ENCODE measurements at regions not wholly inside any gene's neighbourhood (a gene's known extent, or its start where the extent isn't known, plus 50 kb on each side); places are given as distances from the start of the nearest gene placed in this dataset.
"Not testable (repeated sequence)": the region's sequence is repeated elsewhere in the genome, so short reads cannot be mapped to it uniquely, and the experiment has no call there.

DNA sequence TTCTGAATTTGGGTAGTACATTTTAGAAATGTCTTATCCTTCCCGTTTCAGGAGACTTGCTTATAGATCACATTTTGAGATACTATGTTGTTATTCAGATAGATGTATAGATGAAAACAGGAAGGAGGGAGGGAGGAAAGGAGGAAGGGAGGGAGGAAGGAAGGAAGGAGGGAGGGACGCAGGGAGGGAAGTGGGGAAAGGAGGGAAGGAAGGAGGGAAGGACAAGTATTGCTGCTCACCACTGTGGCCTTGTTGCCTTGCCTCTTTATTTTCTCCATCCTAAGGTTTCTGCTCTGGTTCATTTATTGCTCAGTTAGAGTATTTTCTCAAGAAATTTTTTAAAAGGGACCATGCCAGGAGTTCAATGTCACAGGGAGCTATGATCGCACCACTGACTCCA is 134.3 kb downstream of the LTN1 start:
- no peak for DNase-seq (ENCODE audit: low read depth)
- TF ChIP-seq, protein P1, sequence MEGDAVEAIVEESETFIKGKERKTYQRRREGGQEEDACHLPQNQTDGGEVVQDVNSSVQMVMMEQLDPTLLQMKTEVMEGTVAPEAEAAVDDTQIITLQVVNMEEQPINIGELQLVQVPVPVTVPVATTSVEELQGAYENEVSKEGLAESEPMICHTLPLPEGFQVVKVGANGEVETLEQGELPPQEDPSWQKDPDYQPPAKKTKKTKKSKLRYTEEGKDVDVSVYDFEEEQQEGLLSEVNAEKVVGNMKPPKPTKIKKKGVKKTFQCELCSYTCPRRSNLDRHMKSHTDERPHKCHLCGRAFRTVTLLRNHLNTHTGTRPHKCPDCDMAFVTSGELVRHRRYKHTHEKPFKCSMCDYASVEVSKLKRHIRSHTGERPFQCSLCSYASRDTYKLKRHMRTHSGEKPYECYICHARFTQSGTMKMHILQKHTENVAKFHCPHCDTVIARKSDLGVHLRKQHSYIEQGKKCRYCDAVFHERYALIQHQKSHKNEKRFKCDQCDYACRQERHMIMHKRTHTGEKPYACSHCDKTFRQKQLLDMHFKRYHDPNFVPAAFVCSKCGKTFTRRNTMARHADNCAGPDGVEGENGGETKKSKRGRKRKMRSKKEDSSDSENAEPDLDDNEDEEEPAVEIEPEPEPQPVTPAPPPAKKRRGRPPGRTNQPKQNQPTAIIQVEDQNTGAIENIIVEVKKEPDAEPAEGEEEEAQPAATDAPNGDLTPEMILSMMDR (IDR thresholded peaks at IDR 0.05; ENCODE audit: low read depth, low read length, missing control alignments): no peak
- in situ Hi-C loops (cut with HindIII; ENCODE audit: low sequenced_read_pairs): no loop called here
- H3K4me3 ChIP-seq (ENCODE audit: low read depth, low read length): no peak overlapping the region

DNA sequence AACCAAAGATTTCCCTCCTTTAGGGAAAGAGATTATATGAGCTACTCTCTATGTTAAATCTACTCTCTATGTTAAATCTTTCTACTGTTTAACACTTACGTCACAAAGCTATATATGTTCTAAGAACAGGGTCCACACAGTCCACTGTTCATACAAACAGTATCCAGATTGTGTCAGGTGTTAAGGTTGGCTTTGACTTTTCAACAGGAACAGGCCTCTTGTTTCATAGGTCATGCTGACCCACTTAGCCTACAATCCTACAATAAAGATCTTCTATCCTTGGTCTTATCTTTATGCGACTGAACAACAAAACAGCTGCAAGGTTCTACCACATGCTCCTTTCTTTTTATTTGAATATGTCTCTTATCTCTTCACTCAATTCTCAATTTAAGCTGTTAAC is 134.9 kb downstream of the LTN1 start:
- H3K4me3 ChIP-seq (ENCODE audit: low read depth, low read length): no peak overlapping the region
- no peak for DNase-seq (ENCODE audit: low read depth)
- in situ Hi-C loops (cut with HindIII; ENCODE audit: low sequenced_read_pairs): no loop called here
- TF ChIP-seq, protein P1 (IDR thresholded peaks at IDR 0.05; ENCODE audit: low read depth, low read length, missing control alignments): no peak

DNA sequence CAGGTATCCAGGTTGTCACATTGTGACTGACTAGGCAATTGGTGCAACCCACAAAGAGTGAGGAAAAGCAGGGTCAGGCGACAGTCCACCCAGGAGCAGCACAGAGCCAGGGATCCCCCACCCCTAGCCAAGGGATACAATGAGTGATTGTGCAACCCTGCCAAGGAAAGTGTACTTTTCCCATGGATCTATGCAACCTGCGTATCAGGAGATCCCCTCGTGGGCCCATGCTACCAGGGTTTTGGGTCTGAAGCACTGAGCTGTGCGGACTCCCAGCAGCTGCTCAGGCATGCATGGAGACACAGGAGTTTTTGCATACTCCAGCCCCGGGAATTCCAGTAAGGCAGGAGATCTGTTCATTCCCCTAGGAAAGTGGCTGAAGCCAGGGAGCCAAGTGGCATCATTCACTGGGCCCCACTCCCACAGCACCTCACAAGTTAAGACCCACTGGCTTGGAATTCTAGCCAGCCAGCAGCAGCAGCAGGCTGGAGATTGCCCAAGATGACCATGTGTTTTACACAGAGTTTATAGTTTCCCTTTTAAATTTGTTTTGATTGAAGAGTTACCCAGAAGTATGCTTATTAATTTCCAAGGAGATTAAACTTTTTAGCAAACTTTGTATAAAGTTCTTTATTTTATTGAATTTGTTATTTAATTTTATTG is 136.0 kb downstream of the LTN1 start:
- H3K4me3 ChIP-seq (ENCODE audit: low read depth, low read length): no peak overlapping the region
- in situ Hi-C loops (cut with HindIII; ENCODE audit: low sequenced_read_pairs): no loop called here
- no peak for DNase-seq (ENCODE audit: low read depth)
- TF ChIP-seq, protein P1 (IDR thresholded peaks at IDR 0.05; ENCODE audit: low read depth, low read length, missing control alignments): no peak

DNA sequence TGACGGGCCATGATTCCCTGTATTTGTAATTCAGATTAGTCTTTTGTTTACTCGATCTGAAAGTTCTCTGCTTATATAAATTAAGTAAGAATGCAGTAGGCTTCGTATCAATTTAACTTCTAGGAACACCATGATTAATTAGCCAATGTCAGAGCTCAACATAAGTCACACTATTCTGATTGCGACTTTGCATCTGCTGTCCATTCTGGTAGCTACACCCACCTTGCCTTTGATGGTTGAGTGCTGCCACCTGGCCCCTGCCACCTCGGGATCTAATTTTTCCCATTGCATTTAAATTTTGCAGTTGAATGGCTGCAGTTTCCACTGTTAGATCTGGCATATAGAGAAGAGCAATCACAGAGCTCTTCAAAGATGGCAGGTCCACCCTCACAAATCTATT is 140.0 kb downstream of the LTN1 start:
- DNase-seq (ENCODE audit: low read depth): no peak
- TF ChIP-seq, protein P1 (IDR thresholded peaks at IDR 0.05; ENCODE audit: low read depth, low read length, missing control alignments): no peak
- no peak overlapping the region for H3K4me3 ChIP-seq (ENCODE audit: low read depth, low read length)
- in situ Hi-C loops (cut with HindIII; ENCODE audit: low sequenced_read_pairs): no loop called here

DNA sequence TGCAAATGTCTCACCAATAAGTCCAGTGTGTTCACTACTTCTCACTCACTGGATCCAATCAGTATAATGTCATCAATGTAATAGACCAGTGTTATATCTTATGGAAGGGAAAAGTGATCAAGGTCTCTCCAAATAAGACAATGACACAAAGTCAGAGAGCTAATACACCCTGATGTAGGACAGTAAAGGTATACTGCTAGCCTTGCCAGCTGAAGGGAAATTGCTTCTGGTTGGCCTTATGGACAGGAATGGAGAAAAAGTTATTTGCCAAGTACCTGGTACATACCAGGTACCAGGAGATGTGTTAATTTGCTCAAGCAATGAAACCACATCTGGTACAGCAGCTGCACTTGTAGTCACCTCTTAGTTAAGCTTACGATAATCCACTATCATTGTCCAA is 141.0 kb downstream of the LTN1 start:
- no peak overlapping the region for H3K4me3 ChIP-seq (ENCODE audit: low read depth, low read length)
- TF ChIP-seq, protein P1 (IDR thresholded peaks at IDR 0.05; ENCODE audit: low read depth, low read length, missing control alignments): no peak
- in situ Hi-C loops (cut with HindIII; ENCODE audit: low sequenced_read_pairs): no loop called here
- no peak for DNase-seq (ENCODE audit: low read depth)

DNA sequence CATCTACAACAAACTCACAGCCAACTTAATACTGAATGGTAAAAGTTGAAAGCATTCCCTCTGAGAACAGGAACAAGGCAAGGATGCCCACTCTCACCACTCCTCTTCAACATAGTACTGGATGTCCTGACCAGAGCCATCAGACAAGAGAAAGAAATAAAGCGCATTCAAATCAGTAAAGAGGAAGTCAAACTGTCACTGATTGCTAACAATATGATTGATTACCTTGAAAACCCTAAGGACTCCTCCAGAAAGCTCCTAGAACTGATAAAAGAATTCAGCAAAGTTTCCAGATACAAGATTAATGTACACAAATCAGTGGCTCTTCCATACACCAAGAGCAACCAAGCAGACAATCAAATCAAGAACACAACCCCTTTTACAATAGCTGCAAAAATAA is 153.4 kb downstream of the LTN1 start:
- in situ Hi-C loops (cut with HindIII; ENCODE audit: low sequenced_read_pairs); DNase-seq (ENCODE audit: low read depth); H3K4me3 ChIP-seq (ENCODE audit: low read depth, low read length): not testable (repeated sequence)

DNA sequence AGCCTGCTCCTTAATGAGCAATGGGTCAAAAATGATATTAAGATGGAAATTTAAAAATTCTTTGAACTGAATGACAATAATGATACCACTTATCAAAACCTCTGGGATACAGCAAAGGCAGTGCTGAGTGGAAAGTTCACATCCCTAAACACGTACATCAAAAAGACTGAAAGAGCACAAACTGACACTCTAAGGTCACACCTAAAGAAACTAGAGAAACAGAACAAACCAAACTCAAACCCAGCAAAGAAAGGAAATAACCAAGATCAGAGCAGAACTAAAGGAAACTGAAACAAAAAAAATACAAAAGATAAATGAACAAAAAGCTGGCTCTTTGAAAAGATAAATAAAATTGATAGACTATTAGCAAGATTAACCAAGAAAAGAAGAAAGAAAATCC is 155.3 kb downstream of the LTN1 start:
- H3K4me3 ChIP-seq (ENCODE audit: low read depth, low read length); DNase-seq (ENCODE audit: low read depth); in situ Hi-C loops (cut with HindIII; ENCODE audit: low sequenced_read_pairs): not testable (repeated sequence)

DNA sequence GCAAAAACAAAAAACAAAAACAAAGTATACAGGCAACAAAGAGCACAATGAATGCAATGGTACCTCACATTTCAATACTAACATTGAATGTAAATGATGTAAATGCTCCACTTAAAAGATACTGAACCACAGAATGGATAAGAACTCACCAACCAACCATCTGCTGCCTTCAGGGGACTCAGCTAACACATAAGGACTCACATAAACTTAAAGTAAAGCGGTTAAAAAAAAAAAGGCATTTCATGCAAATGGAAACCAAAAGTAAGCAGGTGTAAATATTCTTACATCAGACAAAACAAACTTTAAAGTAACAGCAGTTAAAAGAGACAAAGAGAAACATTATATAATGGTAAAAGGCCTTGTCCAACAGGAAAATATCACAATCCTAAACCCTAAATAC is 156.1 kb downstream of the LTN1 start:
- H3K4me3 ChIP-seq (ENCODE audit: low read depth, low read length); DNase-seq (ENCODE audit: low read depth); in situ Hi-C loops (cut with HindIII; ENCODE audit: low sequenced_read_pairs): not testable (repeated sequence)

Measured in astrocyte of the cerebellum (primary cell).